ENCODE measurements at regions not wholly inside any gene's neighbourhood (a gene's known extent, or its start where the extent isn't known, plus 50 kb on each side); places are given as distances from the start of the nearest gene placed in this dataset.

DNA sequence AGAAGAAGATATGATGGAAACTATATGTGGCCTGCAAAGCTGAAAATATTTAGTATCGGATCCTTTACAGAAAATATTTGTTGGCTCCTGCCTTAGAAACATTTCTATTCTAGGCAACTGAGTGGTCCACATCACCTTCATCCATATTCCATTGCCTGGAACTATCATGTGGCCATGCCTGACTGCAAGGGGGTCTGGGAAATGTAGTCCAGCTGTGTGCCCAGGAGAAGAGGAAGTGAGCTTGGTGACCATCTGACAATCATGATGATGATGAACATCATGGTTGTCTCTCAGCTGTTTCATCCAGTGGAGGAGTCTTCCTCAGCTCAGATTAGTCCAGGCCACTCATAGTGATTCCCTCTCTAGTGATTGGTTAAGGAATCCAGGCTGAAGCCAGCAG is 61.8 kb upstream of the IFNLR1 start:
- TF ChIP-seq, protein P1, sequence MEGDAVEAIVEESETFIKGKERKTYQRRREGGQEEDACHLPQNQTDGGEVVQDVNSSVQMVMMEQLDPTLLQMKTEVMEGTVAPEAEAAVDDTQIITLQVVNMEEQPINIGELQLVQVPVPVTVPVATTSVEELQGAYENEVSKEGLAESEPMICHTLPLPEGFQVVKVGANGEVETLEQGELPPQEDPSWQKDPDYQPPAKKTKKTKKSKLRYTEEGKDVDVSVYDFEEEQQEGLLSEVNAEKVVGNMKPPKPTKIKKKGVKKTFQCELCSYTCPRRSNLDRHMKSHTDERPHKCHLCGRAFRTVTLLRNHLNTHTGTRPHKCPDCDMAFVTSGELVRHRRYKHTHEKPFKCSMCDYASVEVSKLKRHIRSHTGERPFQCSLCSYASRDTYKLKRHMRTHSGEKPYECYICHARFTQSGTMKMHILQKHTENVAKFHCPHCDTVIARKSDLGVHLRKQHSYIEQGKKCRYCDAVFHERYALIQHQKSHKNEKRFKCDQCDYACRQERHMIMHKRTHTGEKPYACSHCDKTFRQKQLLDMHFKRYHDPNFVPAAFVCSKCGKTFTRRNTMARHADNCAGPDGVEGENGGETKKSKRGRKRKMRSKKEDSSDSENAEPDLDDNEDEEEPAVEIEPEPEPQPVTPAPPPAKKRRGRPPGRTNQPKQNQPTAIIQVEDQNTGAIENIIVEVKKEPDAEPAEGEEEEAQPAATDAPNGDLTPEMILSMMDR (IDR thresholded peaks at IDR 0.05): no peak
- TF ChIP-seq POLR2AphosphoS5 (IDR thresholded peaks at IDR 0.05): no peak
- TF ChIP-seq POLR2A (IDR thresholded peaks at IDR 0.05): no peak
